ENCODE measurements at regions not wholly inside any gene's neighbourhood (a gene's known extent, or its start where the extent isn't known, plus 50 kb on each side); places are given as distances from the start of the nearest gene placed in this dataset.

- TF ChIP-seq REST (IDR thresholded peaks at IDR 0.05; ENCODE audit: unreplicated experiment) (no peak), STAT1 (IDR thresholded peaks at IDR 0.05; ENCODE audit: unreplicated experiment) (no peak), POLR2AphosphoS5 (IDR thresholded peaks at IDR 0.05; ENCODE audit: low read depth) (no peak), EZH2 (IDR thresholded peaks at IDR 0.05; ENCODE audit: low read depth, unreplicated experiment) (no peak), NANOG (IDR thresholded peaks at IDR 0.05; ENCODE audit: borderline replicate concordance) (no peak), EZH2phosphoT487 (IDR thresholded peaks at IDR 0.05; ENCODE audit: unreplicated experiment) (no peak), CTCF (conservative IDR thresholded peaks at IDR 0.05; ENCODE audit: low read depth in 2 of 2) (no peak), ZNF114 (CRISPR knock-in tag; IDR thresholded peaks at IDR 0.05) (no peak)
Observed at GRCh38 chr3:144663456-144664436, 692.1 kb downstream of the DIPK2A start (continued).

- H3K27ac ChIP-seq (ENCODE audit: low read depth), result no peak overlapping the region
- no peak overlapping the region for H3K4me3 Mint-ChIP-seq
- peaks cover 37% of the 10 kb centered on the region for H3K36me3 Mint-ChIP-seq (ENCODE audit: low read depth)
- no peaks in the 10 kb centered on the region for H3K79me2 ChIP-seq (replicated peaks; ENCODE audit: insufficient read depth)
- peaks cover 40% of the 10 kb centered on the region for H3K9me3 Mint-ChIP-seq
- H4K20me1 ChIP-seq (replicated peaks; ENCODE audit: insufficient read depth), result no peaks in the 10 kb centered on the region
- H3K9me2 ChIP-seq (ENCODE audit: insufficient read depth), result peaks cover 3% of the 10 kb centered on the region; the same call in 1 of the 2 replicates
- H3K27me3 Mint-ChIP-seq (ENCODE audit: insufficient read depth, low read depth, poor library complexity), result no peaks in the 10 kb centered on the region
- H3K36me3 ChIP-seq (ENCODE audit: insufficient read depth), result no peaks in the 10 kb centered on the region
- H3K4me3 ChIP-seq, result no peak overlapping the region
- H2AFZ ChIP-seq, result no peak overlapping the region
- H3K27me3 ChIP-seq (ENCODE audit: insufficient read depth), result no peaks in the 10 kb centered on the region
- no peaks in the 10 kb centered on the region for H3K4me1 ChIP-seq (ENCODE audit: insufficient read depth)
- H3F3A ChIP-seq (replicated peaks; ENCODE audit: low read depth), result no peaks in the 10 kb centered on the region
- no peak overlapping the region for H3K27ac Mint-ChIP-seq
- no peak overlapping the region for H3K4me2 ChIP-seq
- DNase-seq (ENCODE audit: low spot score), result no peak
- H3K4me1 Mint-ChIP-seq, result no peaks in the 10 kb centered on the region
- ATAC-seq, result no peak
- TF ChIP-seq EZH2 (IDR thresholded peaks at IDR 0.05; ENCODE audit: low read depth, unreplicated experiment) (no peak), ZNF462 (CRISPR knock-in tag; IDR thresholded peaks at IDR 0.05) (no peak), ETS1 (IDR thresholded peaks at IDR 0.05) (no peak), NANOG (IDR thresholded peaks at IDR 0.05; ENCODE audit: borderline replicate concordance) (no peak), STAT1 (IDR thresholded peaks at IDR 0.05; ENCODE audit: unreplicated experiment) (no peak)
Observed at GRCh38 chr3:144665567-144666053, 694.0 kb downstream of the DIPK2A start.
